Skin of body (tissue), 1 donor: ENCODE measurements at regions not wholly inside any gene's neighbourhood (a gene's known extent, or its start where the extent isn't known, plus 50 kb on each side); places are given as distances from the start of the nearest gene placed in this dataset.
"Not testable (repeated sequence)": the region's sequence is repeated elsewhere in the genome, so short reads cannot be mapped to it uniquely, and the experiment has no call there.

Source experiments
- DNase-seq: peaks from one replicate; lab custom pipeline; 2025; lab: John Stamatoyannopoulos, UW

DNA sequence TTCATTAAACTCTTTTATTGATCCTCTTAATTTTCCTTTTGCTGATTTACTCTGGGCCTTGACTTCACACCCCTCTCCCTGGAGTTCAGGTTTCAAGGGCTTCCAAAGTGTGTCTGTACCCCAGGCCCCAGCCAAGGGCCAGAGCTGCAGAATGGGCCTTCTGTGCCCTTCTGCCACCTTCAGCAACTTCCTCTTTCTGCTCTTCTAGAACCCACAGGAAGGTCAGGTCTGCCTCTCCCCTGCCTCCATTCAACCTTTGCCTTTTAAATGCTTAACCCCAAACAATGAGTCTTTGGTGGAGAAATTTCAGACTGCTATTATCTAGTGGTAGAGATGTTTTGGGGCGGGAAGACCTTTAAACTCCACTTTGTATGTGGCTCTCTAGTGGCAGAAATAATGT lies 63.1 kb downstream of the TSN start:
- DNase-seq = no peak

DNA sequence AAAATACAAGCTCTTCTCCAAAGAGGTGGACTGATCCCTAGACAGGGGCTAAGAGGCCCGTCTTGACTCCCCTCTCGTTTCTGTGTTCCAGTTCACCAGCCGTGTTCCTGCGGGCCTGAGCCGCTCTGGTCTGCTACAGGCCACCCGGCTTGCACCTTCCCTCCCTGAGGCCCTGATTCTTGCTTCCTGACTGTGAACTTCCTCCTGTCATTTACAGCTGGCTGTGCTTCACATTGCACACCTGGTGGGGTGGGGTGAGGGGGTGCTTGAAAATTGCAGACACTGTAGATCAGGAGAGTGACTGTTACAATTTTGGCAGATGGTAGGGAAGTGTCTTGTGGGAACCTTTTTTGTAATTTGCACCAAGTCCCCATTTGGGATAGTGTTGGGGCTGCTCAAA lies 64.4 kb downstream of the TSN start:
- DNase-seq = no peak

DNA sequence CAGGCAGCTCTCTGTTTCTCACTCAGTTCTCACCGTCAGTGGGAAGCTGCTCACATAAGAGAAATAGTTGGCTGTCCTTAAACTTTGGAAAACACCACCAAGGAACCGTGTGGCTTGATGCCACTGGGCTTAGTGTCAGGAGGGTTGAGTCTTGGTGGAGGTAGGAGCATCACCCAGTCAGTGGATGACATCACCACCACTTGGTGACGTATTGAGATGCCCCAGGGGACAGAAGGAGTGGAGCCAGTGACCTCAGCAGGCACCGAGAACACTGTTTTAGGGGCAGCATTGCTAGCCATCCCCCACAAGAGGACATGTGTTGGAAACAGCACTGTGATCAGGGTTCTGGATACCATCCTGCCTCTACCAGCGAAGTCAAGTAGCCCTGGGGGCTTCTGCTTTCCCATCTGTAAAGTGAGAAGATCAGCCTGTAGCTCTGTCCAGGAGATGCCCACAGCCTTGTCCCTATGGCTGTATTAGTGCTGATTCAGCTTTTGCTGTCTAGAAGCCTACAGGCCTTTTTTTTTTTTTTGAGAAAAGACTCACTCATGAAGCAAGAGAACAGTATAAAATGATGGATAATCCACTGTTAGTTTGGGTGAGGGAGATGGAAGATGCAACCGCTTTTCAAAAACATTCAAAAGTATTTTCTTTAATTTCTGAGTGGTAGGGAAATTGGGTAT lies 66.2 kb downstream of the TSN start:
- no peak for DNase-seq

DNA sequence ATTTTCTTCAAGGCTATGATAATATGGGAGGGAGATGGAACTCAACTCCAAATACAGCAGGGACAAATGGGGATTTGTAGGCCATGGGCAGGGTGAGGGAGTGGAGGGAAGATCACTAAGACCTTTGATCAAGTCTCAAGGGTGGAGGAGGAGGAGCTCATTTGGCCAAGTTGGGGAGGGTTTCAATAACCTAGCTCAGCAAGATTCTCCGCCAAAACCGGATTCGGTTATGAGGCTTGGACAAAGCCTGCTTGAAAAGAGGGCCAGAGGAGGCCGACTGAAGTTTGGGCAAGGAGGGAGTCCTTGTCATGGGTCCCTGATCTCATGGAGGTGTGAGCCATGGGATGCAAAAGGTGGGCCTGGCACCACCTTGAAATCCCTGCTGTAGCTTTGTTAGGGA lies 68.8 kb downstream of the TSN start:
- DNase-seq = no peak

DNA sequence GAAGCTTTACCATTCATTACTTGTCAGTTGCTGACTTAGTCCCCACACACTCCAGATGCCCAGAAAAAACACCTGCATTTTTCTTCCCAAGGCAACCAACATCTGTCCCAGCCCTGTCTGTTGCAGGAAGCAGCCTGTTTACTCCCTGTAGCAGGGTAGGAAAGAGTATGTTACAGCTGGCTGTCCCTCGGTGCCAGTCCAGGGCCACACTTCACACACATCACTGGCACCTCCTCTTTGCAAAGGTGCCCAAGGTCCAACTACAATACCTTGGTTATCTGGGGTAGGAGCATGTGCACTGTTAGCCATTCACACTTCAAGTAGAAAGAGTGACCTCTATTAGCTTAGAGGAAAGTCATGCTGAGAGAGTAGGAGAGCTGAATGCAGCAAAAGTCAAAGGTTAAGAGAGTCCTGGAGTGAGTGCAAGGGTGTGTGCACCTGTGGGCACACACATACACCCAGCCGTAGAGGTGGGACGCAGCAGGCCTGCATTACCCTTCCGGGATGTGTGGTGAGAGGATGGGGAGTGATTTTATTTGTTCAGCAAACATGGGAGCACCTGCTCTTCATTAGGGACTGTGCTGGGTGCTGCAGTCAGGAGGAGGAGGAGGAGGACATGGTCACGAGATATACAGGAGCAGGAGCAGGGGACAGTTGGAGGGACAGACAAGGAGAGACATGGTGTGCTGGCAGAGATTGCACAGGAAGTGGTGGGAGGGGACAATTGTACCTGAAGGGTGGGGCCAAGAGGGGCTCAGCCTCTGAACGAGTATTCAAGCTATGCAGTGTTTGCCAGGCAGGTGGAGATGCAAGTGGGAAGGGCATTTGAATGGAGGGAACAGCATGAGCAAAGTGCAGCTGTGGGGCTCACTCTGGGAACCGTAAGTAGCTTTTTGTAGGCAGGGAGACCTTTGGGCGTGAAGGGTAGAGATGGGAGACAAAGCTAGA lies 69.8 kb downstream of the TSN start:
- no peak for DNase-seq

DNA sequence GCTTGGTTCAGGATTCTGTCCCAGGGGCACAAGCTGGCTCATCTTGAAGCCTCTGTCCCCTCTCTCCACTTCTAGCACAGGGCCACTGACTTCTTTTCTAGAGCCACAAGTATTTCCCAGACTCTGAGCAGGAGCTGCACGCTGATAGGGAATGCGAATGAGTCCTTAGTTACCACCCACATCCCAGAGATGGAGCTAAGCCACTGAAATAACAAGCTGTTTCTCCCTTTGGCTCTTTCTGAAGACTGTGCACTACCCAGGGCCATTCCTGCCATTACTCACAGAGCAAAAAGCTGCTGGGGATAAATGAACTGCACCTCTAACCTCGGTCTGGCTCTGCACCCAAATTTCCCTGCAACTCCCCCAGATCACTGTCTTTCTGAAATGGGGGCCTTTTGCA lies 70.6 kb downstream of the TSN start:
- no peak for DNase-seq

DNA sequence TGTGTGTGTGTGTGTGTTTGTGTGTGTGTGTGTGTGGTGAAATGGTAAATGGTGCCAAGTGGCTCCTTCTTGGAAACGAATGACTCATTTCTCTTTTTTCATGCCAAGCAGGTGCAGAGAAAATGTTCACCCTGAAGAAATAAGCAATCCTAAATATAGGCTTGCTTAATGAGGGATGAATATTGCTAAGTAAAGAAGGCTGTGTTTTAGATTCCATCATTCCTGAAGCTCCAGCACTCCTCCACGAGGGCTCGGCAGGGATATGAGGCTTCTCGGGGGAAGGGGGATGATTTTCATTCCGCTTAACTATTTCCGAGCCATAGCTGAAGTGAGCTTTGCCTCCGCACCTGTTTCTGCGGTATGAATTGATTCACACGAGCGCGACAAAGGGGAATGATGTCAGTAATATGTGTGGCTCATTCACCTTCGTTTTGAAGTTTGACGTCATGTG lies 72.9 kb downstream of the TSN start:
- DNase-seq = no peak

DNA sequence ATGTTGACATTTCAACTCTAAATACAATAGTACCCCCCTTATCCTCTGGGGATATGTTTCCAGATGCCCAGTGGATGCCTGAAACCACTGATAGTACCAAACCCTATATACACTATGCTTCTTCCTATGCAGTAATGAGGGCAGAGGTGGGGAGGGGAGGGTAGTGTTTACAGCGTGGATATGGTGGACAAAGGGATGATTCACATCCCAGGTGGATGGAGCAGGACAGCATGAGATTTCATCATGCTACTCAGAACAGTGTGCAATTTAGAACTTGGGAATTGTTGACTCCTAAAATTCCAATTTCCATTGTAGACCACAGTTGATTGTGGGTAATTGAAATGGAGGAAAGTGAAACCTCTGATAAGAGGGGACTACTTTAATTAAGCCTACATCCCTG lies 75.4 kb downstream of the TSN start:
- DNase-seq = no peak

DNA sequence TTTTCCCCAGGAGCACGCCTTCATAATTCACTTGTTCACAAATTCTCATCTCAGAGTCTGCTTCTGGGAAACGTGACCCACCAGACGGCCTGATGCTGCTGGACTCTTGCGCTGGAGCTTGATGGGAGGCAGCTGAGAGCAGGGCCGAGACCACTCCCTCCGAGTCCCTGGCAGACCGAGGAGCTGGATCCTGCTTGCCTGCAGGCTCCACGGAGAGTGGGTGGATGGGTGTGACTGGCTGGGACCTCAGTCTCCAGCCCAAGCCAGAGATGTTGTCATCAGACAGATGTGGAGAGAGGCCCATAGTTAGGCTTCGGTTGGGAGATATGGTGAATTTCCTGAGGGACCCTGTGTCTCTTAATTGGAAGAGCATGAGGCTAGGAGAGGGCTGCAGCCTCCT lies 76.4 kb downstream of the TSN start:
- peak; percentile 61 for DNase-seq

DNA sequence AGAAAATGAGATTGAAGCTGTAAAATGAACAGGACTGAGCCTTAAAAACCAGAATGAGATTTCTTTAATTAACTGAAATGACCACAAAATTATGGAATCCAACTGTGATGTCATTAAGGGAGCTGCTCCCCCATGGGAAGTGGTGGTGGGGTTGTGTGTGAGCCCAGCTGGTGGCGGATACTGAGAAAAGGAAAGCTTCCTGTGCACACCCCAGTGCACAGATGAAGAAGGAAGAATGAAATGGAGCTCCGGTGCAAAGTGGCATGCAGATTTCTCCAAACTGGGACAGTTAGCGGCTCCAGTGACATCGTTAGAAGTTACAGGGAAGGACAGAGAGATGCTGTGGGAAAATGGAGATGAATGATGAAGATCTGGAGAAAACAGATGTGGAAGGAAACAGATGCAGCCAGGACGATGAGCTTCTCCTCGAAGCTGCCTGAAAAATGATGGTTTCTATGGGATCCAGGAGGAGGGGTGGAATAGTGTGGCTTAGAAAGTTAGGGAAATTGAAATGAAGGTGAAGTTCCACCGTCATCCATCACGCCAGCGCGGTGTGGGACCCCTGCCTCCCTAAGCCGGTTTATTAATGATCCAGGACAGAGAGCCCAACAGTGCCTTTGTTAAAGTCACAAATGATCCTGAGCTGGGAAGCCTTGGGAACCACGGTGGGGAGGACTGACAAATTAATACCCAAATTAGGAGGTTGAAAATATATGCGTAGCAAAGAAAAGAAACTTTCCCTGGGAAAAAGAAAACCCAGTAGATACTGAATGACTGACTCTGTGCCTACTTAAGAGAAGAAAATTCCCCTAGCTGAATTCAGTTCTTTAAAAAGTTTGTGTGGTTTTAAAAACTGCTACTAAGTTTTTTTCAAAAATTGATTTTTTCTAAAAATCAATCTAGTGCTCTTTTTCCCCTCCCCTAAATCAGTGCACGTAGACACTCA lies 77.2 kb downstream of the TSN start:
- no peak for DNase-seq

DNA sequence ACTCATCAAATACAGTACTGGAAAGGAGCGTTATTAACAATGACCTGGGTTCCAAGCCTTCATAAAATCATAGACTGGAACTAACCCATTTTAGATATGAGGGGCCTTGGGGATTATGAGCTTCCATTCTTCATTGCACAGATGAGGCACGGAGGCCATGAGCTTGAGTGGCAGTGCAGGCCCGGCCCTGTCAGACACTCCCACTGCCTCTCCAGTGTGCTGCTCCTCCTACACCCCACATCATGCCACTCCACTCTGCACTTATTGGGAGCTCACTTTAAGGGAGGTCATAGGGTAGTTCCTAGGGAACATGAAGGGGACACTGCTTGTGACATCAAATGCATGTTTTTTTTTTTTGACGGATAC lies 77.9 kb downstream of the TSN start:
- no peak for DNase-seq

DNA sequence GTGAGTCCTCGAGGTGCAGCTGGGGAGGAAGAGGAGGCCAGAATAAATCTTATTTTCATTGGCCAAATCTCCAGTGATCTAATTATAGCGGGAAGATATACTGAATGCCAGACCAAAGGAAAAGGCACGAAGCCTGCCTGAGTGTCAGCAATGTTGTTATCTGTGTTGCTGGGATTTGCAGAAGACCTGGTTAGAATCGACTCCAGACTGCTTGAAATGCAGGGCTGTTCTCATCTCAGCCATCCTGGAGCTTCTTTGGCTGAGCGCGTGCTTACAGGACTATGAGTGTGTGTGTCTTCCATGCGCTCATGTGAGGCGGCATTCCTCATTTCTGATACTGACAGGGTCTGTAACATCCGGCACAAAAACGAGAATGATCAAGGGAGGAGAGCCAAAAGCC lies 81.2 kb downstream of the TSN start:
- DNase-seq = no peak

DNA sequence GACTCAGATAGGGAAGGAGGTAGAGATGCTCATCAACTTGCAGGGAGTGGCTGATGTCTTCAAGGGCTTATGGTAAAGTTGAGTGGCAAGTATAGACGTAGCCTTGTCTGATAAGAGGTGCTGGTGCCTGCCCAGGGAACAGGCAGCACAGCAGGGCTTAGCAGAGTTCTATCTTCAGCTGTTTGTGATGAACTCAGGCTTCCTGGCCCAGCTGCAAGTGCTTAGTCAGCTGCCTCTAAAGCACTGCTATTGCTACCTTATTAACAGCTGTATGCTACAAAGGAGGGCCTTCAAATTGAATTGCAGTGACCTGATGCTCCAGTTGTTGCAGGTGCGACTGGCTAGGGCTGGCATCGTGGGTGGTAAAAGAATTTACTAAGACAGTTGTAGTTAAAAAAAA lies 82.1 kb downstream of the TSN start:
- DNase-seq = no peak

DNA sequence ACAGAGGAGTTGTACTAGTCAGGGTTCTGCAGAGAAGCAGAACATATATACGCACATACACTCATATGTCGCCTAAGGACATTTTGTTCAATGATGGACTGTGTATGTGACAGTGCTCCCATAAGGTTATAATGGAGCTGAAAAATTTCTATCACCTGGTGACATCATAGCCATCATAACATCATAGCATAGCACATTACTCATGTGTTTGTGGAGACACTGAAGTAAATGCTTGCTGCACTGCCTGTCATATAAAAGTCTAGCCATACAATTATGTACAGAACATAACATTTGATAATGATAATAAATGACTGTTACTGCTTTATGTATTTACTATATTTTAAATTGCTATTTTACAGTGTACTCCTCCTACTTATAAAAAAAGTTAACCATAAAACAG lies 83.1 kb downstream of the TSN start:
- no peak for DNase-seq

DNA sequence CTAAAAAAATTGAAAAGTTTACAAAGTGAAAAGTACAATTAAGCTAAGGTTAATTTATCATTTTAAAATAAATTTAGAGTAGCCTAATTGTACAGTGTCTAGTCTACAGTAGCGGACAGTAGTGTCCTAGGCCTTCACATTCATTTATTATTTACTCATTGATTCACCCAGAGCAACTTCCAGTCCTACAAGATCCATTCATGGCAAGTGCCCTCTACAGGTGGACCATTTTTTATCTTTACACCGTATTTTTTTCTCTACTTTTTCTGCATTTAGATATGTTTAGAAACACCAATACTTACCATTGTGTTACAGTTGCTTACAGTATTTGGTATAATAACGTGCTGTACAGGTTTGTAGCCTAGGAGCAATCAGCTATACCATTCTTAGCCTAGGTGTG lies 84.1 kb downstream of the TSN start:
- no peak for DNase-seq

DNA sequence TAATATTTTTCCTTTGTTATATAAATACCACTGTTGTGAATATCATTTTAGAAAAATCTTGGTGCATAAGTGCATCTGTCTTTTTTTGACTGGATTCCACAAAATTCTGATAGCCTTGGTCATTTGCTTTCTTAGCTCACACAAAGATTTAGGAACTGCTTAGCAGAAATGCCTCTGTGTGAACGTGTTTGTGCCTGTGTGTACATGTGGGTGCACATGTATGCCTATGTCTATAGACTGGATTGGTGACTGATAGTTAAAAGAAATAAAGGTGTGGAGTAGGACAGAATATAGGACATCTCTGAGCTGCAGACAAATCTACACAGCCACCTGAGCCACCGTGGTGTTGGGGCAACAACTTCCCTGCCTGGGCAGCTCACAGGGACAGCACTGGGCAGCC lies 93.8 kb downstream of the TSN start:
- no peak for DNase-seq

DNA sequence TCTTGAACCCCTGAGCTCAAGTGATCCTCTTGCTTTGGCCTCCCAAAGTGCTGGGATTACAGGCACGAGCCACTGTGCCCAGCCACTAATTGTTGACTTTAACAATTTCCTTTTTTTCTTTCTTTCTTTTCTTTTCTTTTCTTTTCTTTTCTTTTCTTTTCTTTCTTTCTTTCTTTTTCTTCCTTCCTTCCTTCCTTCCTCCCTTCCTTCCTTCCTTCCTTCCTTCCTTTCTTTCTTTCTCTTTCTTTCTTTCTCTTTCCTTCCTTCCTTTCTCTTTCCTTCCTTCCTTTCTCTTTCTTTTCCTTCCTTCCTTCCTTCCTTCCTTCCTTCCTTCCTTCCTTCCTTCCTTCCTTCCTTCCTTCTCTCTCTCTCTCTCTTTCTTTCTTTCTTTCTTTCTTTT lies 97.7 kb downstream of the TSN start:
- not testable (repeated sequence) for DNase-seq

DNA sequence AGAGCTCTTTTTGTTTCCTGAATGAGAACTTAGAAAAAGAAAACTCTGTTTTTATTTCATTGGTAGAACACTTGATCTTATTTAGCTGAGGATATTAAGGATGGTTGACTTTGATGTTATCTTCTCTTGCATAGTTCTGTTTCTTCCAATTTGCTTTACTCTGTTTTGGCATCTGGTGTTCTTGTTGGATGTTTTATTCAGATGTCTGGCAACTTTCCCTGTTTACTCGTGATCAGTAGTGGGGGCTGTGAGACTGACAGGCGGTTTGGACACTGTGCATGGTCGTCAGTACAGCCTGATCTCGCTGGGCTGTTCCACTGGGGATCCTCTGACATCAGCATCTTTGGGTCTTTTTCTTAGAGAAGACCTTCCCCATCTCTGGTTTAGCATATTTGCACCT lies 100.1 kb downstream of the TSN start:
- no peak for DNase-seq

DNA sequence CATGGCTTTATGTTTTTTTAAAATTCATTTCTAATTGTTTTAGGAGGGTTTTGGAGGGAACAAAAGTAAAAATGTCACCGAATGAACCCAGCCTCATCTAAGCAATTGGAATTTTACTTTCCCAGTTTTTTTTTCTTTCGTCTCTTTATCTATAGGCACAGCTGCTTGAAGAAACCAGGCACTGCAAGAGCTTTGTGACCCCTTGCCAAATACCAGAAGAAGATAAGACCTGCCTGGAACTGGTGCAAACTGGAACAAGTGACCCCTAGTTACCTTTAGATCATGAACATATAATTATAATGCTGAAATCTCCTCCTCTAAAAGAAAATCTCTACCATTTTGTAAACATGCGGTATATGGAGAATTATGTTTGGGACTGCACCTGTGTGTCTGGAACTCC lies 100.9 kb downstream of the TSN start:
- DNase-seq = no peak

DNA sequence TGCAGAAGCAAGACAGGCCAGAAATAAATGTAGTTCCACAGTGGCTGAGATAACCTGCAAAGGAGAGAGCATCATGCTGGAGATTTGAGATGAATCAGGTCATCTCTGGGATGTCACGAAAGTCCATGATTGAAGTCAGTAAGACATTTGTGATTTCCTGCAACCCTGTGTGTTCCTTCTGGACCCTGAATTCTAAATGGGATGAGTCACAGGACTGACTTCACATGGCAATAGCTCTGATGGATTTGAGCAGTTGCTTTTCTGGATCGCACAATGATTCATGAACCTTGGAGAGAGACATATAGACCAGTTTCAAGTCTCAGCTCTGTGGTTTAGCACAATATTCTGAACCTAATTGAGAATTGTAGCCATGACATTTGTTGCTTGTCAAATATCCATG lies 102.9 kb downstream of the TSN start:
- DNase-seq = no peak

DNA sequence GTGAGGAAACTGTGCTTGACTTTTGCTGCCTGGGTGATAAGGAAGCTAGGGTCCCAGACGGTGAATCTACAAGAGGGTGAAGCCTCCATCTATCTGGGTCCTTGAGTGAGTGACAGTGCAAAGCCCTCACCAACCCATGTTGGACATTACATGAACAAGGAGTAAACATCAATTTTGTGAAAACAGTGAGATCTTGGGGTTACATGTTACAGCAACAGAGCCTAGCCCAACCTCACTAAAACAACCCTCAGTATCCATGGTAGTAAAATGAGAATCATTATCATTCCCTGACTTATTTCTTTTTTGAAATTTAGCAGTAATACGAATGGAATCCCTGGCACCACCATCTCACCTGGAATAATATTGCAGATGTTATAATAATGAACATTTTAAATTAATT lies 103.4 kb downstream of the TSN start:
- DNase-seq = no peak
